ENCODE measurements at regions not wholly inside any gene's neighbourhood (a gene's known extent, or its start where the extent isn't known, plus 50 kb on each side); places are given as distances from the start of the nearest gene placed in this dataset.

DNA sequence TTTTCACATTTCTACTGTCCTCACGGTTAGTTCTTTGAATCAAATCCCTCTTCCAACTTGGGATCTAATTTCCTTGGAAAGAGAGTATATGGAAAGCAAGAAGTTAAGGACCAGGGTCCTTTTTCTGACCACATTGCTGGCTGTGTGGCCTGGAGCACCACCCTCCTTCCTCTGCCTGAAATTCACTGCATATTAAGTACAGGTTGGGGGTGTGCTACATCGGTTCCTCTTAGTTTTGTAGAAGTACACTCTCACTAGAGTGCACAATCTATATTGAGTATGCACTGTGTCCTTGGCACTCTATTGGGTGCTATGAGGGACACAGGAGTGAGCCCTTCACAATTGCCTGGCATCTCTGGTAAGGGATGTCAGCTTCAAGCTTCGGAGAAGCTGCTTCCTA is 53.8 kb upstream of the KLF9 start:
- TF ChIP-seq, protein P1, sequence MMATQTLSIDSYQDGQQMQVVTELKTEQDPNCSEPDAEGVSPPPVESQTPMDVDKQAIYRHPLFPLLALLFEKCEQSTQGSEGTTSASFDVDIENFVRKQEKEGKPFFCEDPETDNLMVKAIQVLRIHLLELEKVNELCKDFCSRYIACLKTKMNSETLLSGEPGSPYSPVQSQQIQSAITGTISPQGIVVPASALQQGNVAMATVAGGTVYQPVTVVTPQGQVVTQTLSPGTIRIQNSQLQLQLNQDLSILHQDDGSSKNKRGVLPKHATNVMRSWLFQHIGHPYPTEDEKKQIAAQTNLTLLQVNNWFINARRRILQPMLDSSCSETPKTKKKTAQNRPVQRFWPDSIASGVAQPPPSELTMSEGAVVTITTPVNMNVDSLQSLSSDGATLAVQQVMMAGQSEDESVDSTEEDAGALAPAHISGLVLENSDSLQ (IDR thresholded peaks at IDR 0.05) = no peak
- TF ChIP-seq FOXM1 (IDR thresholded peaks at IDR 0.05; ENCODE audit: borderline replicate concordance) (no peak), ELF4 (IDR thresholded peaks at IDR 0.05) (no peak), BHLHE40 (IDR thresholded peaks at IDR 0.05; ENCODE audit: borderline replicate concordance) (no peak), SUZ12 (IDR thresholded peaks at IDR 0.05) (no peak), SP1 (IDR thresholded peaks at IDR 0.05) (no peak), FOXK2 (IDR thresholded peaks at IDR 0.05) (no peak), FOXA1 (IDR thresholded peaks at IDR 0.05) (no peak), CTBP1 (IDR thresholded peaks at IDR 0.05; ENCODE audit: borderline replicate concordance) (no peak), NFRKB (IDR thresholded peaks at IDR 0.05) (no peak)

Measured in HEK293T (cell line).